Neural cell (in vitro differentiated cells): ENCODE measurements at regions not wholly inside any gene's neighbourhood (a gene's known extent, or its start where the extent isn't known, plus 50 kb on each side); places are given as distances from the start of the nearest gene placed in this dataset.

Source experiments
- EP300 ChIP-seq: fragments of 450-650 bp; conservative IDR thresholded peaks from 2 replicates; pipeline ENCODE4 v1.6.1; 2014; ENCODE audit warnings: antibody characterized with exemption, mild to moderate bottlenecking, moderate library complexity; ENCODE audit not compliant: poor library complexity, severe bottlenecking
- EZH2 ChIP-seq: fragments of 200-600, 300-800 bp; shearing (Covaris generic), sonication (generic); IDR thresholded peaks from 2 replicates; pipeline ENCODE4 v1.6.1; 2014; ENCODE audit warnings: antibody characterized with exemption, low read length, borderline replicate concordance, mild to moderate bottlenecking; ENCODE audit not compliant: insufficient read depth, poor library complexity, severe bottlenecking
- MXI1 ChIP-seq: fragments of 450-650 bp; conservative IDR thresholded peaks from 2 replicates; pipeline ENCODE4 v1.6.1; 2014; ENCODE audit warnings: antibody characterized with exemption, mild to moderate bottlenecking; ENCODE audit not compliant: poor library complexity, severe bottlenecking
- POLR2AphosphoS5 ChIP-seq: IDR thresholded peaks from 2 replicates; pipeline ENCODE4 v1.6.1; 2012
- RAD21 ChIP-seq: fragments of 450-650 bp; conservative IDR thresholded peaks from 2 replicates; pipeline ENCODE4 v1.6.1; 2014; ENCODE audit warnings: antibody characterized with exemption, mild to moderate bottlenecking, moderate library complexity
- SMC3 ChIP-seq: fragments of 450-650 bp; conservative IDR thresholded peaks from 2 replicates; pipeline ENCODE4 v1.6.1; 2014; ENCODE audit warnings: antibody characterized with exemption, mild to moderate bottlenecking, moderate library complexity; ENCODE audit not compliant: poor library complexity
- TAF1 ChIP-seq: IDR thresholded peaks from 2 replicates; pipeline ENCODE4 v1.6.1; 2012; ENCODE audit warnings: low read depth
- TF ChIP-seq, protein P1 (sequence below): fragments of 450-650 bp; IDR thresholded peaks from 2 replicates; pipeline ENCODE4 v1.5.1; 2014; ENCODE audit warnings: antibody characterized with exemption, mild to moderate bottlenecking, moderate library complexity; ENCODE audit not compliant: poor library complexity, severe bottlenecking

DNA sequence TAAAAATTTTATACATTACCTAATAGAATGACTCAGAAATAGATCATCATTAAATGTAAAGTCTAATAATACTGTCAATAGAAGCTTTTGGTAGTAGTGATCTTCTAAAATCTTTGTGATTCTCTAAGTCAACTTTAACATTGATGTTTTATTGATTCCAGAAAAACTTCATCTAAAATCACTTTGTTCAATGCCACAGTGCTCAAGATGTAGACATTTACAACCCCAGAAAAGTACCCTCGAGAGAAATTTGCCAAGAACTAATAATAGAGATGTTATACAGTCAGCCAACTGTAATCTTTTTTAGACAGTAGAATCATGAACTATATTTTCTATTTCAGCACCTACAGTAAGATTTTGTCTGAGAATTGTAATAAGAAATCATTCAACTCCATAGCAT is 369.2 kb upstream of the AKR1E2 start:
- TF ChIP-seq, protein P1, sequence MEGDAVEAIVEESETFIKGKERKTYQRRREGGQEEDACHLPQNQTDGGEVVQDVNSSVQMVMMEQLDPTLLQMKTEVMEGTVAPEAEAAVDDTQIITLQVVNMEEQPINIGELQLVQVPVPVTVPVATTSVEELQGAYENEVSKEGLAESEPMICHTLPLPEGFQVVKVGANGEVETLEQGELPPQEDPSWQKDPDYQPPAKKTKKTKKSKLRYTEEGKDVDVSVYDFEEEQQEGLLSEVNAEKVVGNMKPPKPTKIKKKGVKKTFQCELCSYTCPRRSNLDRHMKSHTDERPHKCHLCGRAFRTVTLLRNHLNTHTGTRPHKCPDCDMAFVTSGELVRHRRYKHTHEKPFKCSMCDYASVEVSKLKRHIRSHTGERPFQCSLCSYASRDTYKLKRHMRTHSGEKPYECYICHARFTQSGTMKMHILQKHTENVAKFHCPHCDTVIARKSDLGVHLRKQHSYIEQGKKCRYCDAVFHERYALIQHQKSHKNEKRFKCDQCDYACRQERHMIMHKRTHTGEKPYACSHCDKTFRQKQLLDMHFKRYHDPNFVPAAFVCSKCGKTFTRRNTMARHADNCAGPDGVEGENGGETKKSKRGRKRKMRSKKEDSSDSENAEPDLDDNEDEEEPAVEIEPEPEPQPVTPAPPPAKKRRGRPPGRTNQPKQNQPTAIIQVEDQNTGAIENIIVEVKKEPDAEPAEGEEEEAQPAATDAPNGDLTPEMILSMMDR = no peak
- TF ChIP-seq MXI1 (no peak), POLR2AphosphoS5 (no peak), EZH2 (no peak), EP300 (no peak), SMC3 (no peak), TAF1 (no peak), RAD21 (no peak)
